HEK293 (cell line): ENCODE measurements at regions not wholly inside any gene's neighbourhood (a gene's known extent, or its start where the extent isn't known, plus 50 kb on each side); places are given as distances from the start of the nearest gene placed in this dataset.

Experiments used
- CTCF ChIP-seq: fragments of 450-650 bp; formaldehyde crosslinking; IDR thresholded peaks from 2 replicates; pipeline ENCODE4 v1.5.1; 2016; ENCODE audit warnings: missing biosample characterization, missing genetic modification characterization
- HOXD13 ChIP-seq: sonication (generic); formaldehyde crosslinking; IDR thresholded peaks from 2 replicates; pipeline ENCODE4 v1.8.0; 2022; ENCODE audit warnings: missing genetic modification reagents, borderline replicate concordance
- PBX3 ChIP-seq: sonication (generic); formaldehyde crosslinking; IDR thresholded peaks from 2 replicates; pipeline ENCODE4 v1.8.1; 2022; ENCODE audit warnings: mild to moderate bottlenecking, moderate library complexity, missing genetic modification reagents
- PRDM10 ChIP-seq: fragments of 450-650 bp; formaldehyde crosslinking; IDR thresholded peaks from 2 replicates; pipeline ENCODE4 v1.5.1; 2016; ENCODE audit warnings: missing biosample characterization, missing genetic modification characterization
- ZNF140 ChIP-seq: fragments of 450-650 bp; formaldehyde crosslinking; IDR thresholded peaks from 2 replicates; pipeline ENCODE4 v1.5.1; 2016; ENCODE audit warnings: missing biosample characterization, missing genetic modification characterization
- ZNF518A ChIP-seq: fragments of 450-650 bp; formaldehyde crosslinking; conservative IDR thresholded peaks from 2 replicates; pipeline ENCODE4 v1.5.1; 2016; ENCODE audit warnings: low read depth, missing biosample characterization, missing genetic modification characterization
- ZNF670 ChIP-seq: fragments of 450-650 bp; formaldehyde crosslinking; IDR thresholded peaks from 2 replicates; pipeline ENCODE4 v1.5.1; 2016; ENCODE audit warnings: missing biosample characterization, missing genetic modification characterization, low read depth
- ZNF837 ChIP-seq: fragments of 450-650 bp; formaldehyde crosslinking; IDR thresholded peaks from 2 replicates; pipeline ENCODE4 v1.5.1; 2016; ENCODE audit warnings: missing biosample characterization, missing genetic modification characterization

- no peak for TF ChIP-seq CTCF
- no peak for TF ChIP-seq PRDM10
- TF ChIP-seq ZNF140, result no peak
- TF ChIP-seq HOXD13 (CRISPR knock-in tag), result no peak
- no peak for TF ChIP-seq ZNF670 (tag by site-specific recombination)
- TF ChIP-seq ZNF837 (tag by site-specific recombination), result no peak
- TF ChIP-seq ZNF518A (tag by site-specific recombination), result no peak
- TF ChIP-seq PBX3 (CRISPR knock-in tag), result no peak
Observed at GRCh38 chr10:128568491-128568890, 442.3 kb upstream of the MKI67 start.
